Stimulated activated CD4-positive, alpha-beta T cell treated with anti-CD3 and anti-CD28 coated beads, Interleukin-15, amount 100 ng/mL, for 24 hours (primary cell): ENCODE measurements at regions not wholly inside any gene's neighbourhood (a gene's known extent, or its start where the extent isn't known, plus 50 kb on each side); places are given as distances from the start of the nearest gene placed in this dataset.

Source experiments
- DNase-seq: peaks from one replicate; pipeline ENCODE4 v3.0.0-alpha.2; 2020

- DNase-seq: no peak
These were observed 820.7 kb upstream of the INTU start for GRCh38 chr4:126812076-126812475.

DNA sequence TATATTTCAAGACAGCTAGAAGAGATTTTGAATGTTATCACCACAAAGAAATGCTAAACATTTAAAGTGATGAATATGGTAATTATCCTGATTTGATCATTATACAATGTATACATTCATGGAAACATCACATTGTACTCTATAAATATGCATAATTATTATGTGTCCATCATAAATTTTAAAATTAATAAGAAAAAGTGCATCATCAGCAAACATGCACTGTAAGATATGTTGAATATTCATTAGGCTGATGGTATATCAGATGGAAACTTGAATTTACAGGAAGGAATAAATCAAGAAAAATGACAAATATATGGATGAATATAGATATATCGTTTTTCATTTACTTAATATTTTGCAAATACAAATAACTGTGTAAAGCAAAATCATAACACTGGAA is 812.1 kb upstream of the INTU start:
- DNase-seq: no peak

- DNase-seq: no peak
These were observed 811.6 kb upstream of the INTU start for GRCh38 chr4:126821152-126821551.

DNA sequence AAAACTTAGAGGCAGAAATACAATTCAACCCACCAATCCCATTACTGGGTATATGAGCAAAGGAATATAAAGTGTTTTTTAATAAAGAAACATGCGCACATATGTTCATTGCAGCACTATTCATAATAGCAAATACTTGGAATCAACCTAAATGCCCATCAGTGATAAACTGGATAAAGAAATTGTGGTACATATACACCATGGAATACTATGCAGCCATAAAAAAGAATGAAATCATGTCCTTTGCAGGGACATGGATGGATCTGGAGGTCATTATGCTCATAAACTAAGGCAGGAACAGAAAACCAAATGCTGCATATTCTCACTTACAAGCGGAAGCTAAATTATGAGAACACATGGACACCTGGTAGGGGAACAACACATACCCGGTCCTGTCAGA is 807.7 kb upstream of the INTU start:
- no peak for DNase-seq

GRCh38 chr4:126827669-126828068 is 805.1 kb upstream of the INTU start:
- DNase-seq: no peak

DNA sequence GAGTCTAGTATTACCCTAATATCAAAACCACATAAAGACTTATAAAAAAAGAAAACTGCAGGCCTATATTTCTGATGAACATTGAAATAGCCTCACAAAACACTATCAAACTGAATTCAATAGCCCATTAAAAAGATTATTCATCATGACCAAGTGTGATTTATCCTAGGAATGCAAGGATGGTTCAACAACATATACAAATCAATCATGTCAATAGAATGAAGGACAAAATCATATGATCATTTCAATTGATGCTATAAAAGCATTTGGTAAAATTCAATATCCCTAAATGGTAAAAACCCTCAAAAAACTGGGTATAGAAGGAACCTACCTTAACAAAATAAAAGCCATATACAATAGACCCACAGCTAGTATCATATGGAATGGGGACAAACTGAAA is 797.9 kb upstream of the INTU start:
- no peak for DNase-seq

DNA sequence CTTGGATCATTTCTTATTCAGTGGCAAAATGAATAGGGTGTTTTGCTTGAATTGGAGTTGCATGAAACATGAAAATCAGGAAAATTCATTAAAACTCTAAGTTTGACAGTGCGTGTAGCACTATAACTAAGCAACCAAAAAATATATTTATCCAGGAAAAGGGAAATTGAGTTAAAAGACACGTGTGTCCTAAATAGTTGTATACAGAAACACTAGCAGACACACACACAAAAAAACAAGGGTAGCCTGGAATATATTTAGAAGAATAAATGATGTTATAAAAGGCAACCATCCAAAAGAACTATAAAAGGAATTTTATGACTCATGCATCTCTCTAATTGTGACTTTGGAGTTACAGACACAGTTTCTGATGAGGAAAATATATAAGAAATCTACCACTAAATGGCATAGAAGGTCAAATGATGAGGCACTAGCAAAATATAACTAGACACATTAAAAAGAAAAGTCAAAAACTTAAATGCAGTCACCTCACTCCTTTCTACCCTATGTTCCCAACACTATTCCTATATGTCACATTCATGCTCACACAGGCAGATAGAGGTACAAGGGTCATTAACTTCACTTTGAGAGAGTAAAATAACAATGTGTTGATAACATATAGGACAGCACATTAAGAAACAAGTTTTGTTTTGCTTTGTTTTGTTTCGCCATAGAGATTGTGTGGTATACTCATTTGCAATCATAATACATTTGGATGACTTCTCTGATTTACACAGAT is 793.6 kb upstream of the INTU start:
- DNase-seq: no peak

DNA sequence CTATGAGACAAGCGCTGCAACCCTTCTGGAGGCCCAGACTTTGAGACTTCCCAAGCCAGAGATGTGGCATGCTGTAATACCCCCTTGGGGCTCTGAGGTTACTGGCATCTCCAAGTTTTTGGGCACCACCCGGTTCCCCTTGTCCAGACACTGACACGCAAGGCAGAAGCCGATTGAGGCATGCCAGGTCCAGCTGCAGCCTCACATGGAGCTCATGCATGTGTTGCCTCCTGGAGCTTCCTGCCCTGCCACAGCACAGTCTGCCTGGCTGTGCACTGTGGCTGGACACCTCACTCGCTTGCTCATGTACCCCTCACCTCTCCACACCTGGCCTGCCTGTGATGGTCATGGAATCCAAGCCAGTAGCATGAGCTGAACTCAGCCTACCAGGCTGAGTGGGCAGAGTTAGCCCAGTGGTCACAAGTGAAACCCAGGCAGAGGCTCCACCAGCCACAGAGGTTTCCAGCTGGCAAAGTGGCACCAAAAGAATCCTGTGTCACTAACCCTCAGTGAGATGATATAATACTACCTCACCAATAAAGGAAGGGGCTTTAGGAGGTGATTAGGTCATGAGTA is 789.2 kb upstream of the INTU start:
- no peak for DNase-seq

DNA sequence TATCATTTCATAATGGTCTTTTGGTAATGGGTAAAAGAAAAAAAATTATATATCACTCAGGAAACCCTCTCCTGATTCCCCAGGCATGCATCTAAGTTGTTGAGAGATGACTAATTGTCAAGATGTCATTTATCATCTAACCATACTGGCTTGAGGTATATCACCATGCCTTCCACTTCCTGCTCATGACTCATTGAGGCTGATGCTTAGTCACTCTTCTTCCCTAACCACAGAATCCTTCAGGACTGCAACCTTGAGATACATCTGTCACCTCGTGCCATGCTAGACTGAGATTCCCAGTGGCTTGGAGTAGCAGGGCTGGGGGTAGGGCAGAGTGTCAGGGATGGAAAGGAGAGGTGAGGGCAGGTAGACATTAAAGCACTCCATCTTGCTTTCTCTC is 782.5 kb upstream of the INTU start:
- DNase-seq: no peak

DNA sequence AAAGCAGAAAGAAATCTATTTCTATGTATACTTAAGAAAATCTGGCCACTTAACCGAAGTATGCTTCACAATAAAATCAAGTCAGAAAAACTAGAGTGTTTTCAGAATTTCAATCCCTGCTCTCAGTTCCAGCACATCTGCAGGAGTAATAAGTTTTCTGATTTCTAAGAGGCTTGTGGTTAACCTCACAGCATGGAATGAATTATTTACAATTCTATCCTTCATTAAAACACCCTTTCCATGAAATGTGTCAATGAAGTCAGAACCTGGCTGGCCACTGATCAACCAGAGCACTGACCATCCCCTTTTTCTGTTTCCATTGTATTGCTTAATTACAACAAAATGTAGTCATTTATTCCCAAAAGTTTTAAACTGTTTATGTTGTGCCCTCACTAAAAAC is 781.4 kb upstream of the INTU start:
- no peak for DNase-seq

GRCh38 chr4:126853715-126854114 is 779.0 kb upstream of the INTU start:
- DNase-seq: no peak

- DNase-seq: no peak
These were observed 775.9 kb upstream of the INTU start for GRCh38 chr4:126856906-126857305.

GRCh38 chr4:126859314-126859713 is 773.4 kb upstream of the INTU start:
- DNase-seq: no peak

- DNase-seq: no peak
These were observed 772.9 kb upstream of the INTU start for GRCh38 chr4:126859872-126860271.

DNA sequence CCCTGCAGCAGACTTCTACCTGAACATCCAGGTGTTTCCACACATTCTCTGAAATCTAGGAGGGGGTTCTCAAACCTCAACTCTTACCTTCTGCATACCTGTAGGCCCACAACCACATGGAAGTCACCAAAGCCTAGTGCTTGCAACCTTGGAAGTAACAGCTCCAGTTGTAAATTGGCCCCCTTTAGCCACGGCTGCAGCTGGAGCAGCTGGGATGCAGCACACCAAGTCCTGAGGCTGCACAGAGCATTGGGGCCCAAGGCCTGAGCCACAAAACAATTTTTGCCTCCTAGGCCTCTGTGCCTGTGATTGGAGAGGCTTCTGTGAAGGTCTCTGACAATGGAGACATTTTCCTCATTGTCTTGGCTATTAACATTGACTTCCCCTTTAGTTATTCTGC is 772.4 kb upstream of the INTU start:
- no peak for DNase-seq

GRCh38 chr4:126869967-126870366 is 762.8 kb upstream of the INTU start:
- DNase-seq: no peak

DNA sequence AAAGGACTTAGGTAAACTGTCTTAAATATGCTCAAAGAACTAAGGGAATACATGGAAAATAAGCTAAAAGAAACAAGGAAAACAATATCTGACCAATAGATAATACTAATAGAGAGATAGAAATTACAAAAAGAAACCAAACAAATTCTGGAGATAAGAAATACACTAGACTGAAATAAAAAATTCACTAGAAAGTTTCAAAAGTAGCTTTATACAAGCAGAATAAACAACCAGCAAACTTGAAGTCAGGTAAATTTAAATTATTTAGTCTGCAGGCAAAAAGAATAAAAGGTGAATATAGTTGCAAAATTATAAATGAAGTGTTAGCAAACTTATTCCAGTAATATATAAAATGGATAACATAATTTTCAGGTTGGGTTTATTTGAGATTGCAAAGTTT is 760.9 kb upstream of the INTU start:
- DNase-seq: no peak

DNA sequence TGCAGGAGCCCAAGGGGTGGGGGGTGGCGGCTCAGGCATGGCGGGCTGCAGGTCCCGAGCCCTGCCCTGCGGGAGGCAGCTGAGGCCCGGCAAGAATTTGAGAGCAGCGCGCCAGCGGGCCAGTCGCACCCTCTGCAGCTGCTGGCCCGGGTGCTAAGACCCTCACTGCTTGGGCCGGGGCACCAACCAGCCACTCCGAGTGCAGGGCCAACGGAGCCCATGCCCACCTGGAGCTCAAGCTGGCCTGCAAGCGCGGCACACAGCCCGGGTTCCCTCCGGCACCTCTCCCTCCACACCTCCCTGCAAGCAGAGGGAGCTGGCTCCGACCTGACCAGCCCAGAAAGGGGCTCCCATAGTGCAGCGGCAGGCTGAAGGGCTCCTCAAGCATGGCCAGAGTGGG is 758.2 kb upstream of the INTU start:
- no peak for DNase-seq

DNA sequence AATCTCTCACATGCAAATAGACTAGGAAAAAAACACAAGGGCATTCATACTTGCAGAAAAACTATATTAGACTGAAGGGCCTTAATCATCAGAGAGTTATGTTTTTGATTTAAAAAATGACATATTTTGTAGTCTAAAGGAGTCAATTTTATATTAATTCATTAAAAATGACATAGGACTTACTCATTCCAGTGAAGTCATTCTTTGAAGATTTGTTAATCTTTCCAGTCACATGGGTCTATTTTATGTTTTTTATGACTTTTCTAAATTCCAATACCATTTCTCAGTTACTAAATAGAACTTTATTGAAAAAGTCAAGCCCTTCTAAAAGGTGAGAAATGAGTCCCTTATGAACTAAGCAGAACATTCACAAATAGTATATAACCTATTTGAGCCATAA is 743.8 kb upstream of the INTU start:
- no peak for DNase-seq

DNA sequence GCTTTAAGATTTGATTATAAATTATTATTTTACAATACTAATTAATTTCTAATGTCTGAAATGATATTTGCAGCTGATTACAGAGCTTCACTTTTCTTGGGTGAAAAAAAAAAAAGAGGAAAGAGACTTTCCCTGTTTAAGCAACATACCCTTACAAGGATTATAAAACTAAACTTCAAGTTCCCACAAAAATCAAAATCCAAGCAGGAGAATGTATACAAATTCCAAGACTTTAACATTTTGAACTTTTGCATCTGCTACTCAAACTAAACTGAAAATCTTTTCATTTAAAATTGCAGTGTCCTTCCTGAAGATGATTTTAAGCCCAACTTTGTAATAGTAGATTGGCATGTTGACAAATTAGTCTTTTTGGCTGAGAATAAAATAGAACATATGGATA is 742.4 kb upstream of the INTU start:
- DNase-seq: no peak

- no peak for DNase-seq
These were observed 741.8 kb upstream of the INTU start for GRCh38 chr4:126890994-126891393.

DNA sequence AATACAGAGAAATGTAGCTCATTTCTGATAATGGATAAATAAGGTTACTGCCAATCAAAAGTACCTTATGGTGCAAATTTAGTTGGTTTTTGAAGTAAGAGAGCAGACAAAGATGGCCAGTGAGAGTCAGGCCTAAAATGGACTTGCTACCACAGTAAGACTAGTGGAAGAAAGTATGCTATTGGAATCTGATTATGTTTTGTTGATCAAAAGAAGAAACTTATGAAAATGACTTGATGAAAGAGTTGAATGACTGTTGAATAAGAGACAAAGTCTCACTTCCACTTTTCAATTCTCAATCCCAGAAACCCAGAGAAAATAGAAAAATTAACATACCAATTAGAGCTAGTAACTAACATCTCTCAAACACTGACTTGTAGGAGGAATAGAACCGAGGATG is 737.8 kb upstream of the INTU start:
- DNase-seq: no peak

- no peak for DNase-seq
These were observed 736.7 kb upstream of the INTU start for GRCh38 chr4:126895988-126896570.

- no peak for DNase-seq
These were observed 735.7 kb upstream of the INTU start for GRCh38 chr4:126897038-126897437.

GRCh38 chr4:126898815-126899214 is 733.9 kb upstream of the INTU start:
- DNase-seq: no peak
